Neural crest cell (in vitro differentiated cells): ENCODE measurements at regions not wholly inside any gene's neighbourhood (a gene's known extent, or its start where the extent isn't known, plus 50 kb on each side); places are given as distances from the start of the nearest gene placed in this dataset.

ENCODE experiments used
- DNase-seq: peaks from one replicate; pipeline ENCODE4 v3.0.0; 2021; ENCODE audit warnings: low read depth, mixed read lengths, low spot score
- H3K27ac Mint-ChIP-seq: one replicate; pipeline ENCODE4 v1.8.0; 2021; ENCODE audit warnings: mild to moderate bottlenecking, mixed read lengths; ENCODE audit not compliant: unreplicated experiment
- H3K27me3 Mint-ChIP-seq: 2 replicates; pipeline ENCODE4 v1.8.0; 2021; ENCODE audit warnings: low read depth, mild to moderate bottlenecking, mixed read lengths
- H3K36me3 Mint-ChIP-seq: 2 replicates; pipeline ENCODE4 v1.8.0; 2021; ENCODE audit warnings: low read depth, mild to moderate bottlenecking, mixed read lengths
- H3K4me1 Mint-ChIP-seq: 2 replicates; pipeline ENCODE4 v1.8.0; 2021; ENCODE audit warnings: mixed read lengths
- H3K4me3 Mint-ChIP-seq: one replicate; pipeline ENCODE4 v1.8.0; 2021; ENCODE audit warnings: mild to moderate bottlenecking, mixed read lengths
- H3K9me3 Mint-ChIP-seq: 2 replicates; pipeline ENCODE4 v1.8.0; 2021; ENCODE audit warnings: mixed read lengths
- CTCF ChIP-seq: fragments of 200-600 bp; sonication (generic); conservative IDR thresholded peaks from 2 replicates; pipeline ENCODE4 v1.5.0; 2021; ENCODE audit warnings: antibody characterized with exemption, mild to moderate bottlenecking

- H3K9me3 Mint-ChIP-seq: no peaks in the 10 kb centered on the region
- no peak overlapping the region for H3K4me3 Mint-ChIP-seq
- H3K27me3 Mint-ChIP-seq: no peaks in the 10 kb centered on the region
- H3K27ac Mint-ChIP-seq: no peak overlapping the region
- no peak for TF ChIP-seq CTCF
- peaks cover 14% of the 10 kb centered on the region for H3K4me1 Mint-ChIP-seq
- DNase-seq: no peak
- no peaks in the 10 kb centered on the region for H3K36me3 Mint-ChIP-seq
These were observed 263.2 kb upstream of the SPRY2 start for GRCh38 chr13:80604098-80604497.

- Mint-ChIP-seq H3K27me3 (no peaks in the 10 kb centered on the region), H3K9me3 (no peaks in the 10 kb centered on the region), H3K4me1 (peaks cover 18% of the 10 kb centered on the region), H3K36me3 (no peaks in the 10 kb centered on the region), H3K4me3 (no peak overlapping the region), H3K27ac (no peak overlapping the region)
- DNase-seq: no peak
- TF ChIP-seq CTCF: no peak
These were observed 262.4 kb upstream of the SPRY2 start for GRCh38 chr13:80603351-80603750.

- H3K4me3 Mint-ChIP-seq: no peak overlapping the region
- peaks cover 26% of the 10 kb centered on the region for H3K4me1 Mint-ChIP-seq
- H3K27me3 Mint-ChIP-seq: no peaks in the 10 kb centered on the region
- DNase-seq: no peak
- H3K9me3 Mint-ChIP-seq: peaks cover 9% of the 10 kb centered on the region
- H3K27ac Mint-ChIP-seq: peak overlapping the region; percentile 86
- peaks cover 3% of the 10 kb centered on the region for H3K36me3 Mint-ChIP-seq
- no peak for TF ChIP-seq CTCF
These were observed 258.8 kb upstream of the SPRY2 start for GRCh38 chr13:80599765-80600164.

- H3K27me3 Mint-ChIP-seq: no peaks in the 10 kb centered on the region
These were observed 257.3 kb upstream of the SPRY2 start for GRCh38 chr13:80598189-80598588.

GRCh38 chr13:80591976-80592740 is 251.2 kb upstream of the SPRY2 start:
- no peaks in the 10 kb centered on the region for H3K4me1 Mint-ChIP-seq
- peaks cover 3% of the 10 kb centered on the region for H3K36me3 Mint-ChIP-seq
- H3K27ac Mint-ChIP-seq: no peak overlapping the region
- H3K27me3 Mint-ChIP-seq: no peaks in the 10 kb centered on the region
- no peak overlapping the region for H3K4me3 Mint-ChIP-seq
- no peak for TF ChIP-seq CTCF
- DNase-seq: no peak
- peaks cover 6% of the 10 kb centered on the region for H3K9me3 Mint-ChIP-seq

More at GRCh38 chr13:80598189-80598588, 257.3 kb upstream of the SPRY2 start:
- H3K36me3 Mint-ChIP-seq: peaks cover 3% of the 10 kb centered on the region
- no peak for DNase-seq
- peak overlapping the region; percentile 0 for H3K27ac Mint-ChIP-seq
- H3K4me1 Mint-ChIP-seq: peaks cover 26% of the 10 kb centered on the region
- H3K4me3 Mint-ChIP-seq: no peak overlapping the region
- no peak for TF ChIP-seq CTCF
- H3K9me3 Mint-ChIP-seq: peaks cover 9% of the 10 kb centered on the region
